ENCODE measurements at regions not wholly inside any gene's neighbourhood (a gene's known extent, or its start where the extent isn't known, plus 50 kb on each side); places are given as distances from the start of the nearest gene placed in this dataset.

DNA sequence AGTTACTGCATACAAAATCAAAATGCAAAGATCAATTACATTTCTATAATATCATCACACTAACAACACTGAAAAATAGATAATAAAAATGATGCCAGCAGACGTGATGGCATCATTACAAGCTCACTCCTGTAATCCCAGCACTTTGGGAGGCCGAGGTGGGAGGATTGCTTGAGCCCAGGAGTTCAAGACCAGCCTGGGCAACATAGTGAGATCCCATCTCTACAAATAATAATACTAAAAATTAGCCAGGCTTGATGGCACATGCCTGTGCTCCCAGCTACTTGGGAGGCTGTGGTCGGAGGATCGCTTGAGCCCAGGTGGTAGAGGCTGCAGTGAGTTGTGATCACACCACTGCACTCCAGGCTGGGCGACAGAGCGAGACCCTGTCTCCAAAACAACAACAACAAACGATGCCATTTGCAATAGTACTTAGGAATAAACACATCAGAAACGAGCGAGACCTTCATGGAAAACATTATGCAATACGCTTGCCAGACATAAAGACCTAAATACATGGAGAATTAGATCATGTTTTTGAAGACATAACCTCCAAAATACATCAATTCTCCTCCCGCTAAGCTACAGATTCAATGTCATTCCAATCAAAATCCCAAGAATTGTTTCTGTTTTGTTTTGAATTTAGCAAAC lies 86.6 kb upstream of the ERRFI1 start:
- DNase-seq: no peak

GRCh38 chr1:8111560-8111959 lies 85.5 kb upstream of the ERRFI1 start:
- no peak for DNase-seq

GRCh38 chr1:8109216-8109615 lies 83.1 kb upstream of the ERRFI1 start:
- DNase-seq: no peak

GRCh38 chr1:8107897-8108296 lies 81.8 kb upstream of the ERRFI1 start:
- no peak for DNase-seq

DNA sequence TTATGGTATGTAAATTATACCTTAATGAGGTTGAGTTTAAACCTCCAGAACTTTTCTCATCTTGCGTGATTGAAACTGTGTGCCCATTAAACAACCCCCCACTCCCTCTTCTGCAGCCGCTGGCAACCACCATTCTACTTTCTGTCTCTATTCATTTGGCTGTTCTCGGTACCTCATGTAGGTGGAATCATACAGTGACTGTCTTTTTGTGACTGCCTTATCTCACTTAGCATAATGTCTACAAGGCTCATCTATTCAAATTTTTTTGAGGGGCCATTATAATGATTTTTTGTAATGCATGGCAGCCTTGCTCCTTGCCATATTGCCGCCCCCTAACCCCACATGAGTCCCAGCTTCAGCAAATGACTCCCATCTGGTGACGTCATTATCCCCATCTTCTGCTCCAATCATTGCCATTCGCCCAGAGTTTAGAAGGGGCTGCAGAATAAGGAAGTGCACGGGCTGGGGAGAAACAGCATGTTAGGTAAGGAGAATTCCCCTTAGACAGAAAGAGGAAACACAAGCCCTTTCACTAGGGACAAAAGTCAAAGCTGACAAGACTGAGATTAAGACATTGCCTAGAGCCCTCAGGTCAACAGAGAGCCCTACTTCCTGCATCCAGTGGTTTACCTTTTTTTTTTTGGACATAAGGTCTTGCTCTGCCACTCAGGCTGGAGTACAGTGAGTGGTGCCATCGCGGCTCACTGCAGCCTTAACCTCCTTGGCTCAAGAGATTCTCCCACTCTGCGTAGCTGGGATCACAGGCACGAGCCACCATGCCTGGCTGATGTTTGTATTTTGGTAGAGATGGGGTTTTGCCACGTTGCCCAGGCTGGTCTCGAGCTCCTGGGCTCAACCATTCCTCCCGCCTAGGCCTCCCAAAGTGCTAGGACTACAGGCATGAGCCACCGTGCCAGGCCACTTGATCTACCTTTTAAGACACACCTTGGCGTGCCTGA lies 78.4 kb upstream of the ERRFI1 start:
- DNase-seq: no peak

GRCh38 chr1:8097908-8098307 lies 71.8 kb upstream of the ERRFI1 start:
- DNase-seq: no peak

GRCh38 chr1:8097077-8097799 lies 71.1 kb upstream of the ERRFI1 start:
- peak; percentile 60 for DNase-seq

GRCh38 chr1:8096105-8097011 lies 70.2 kb upstream of the ERRFI1 start:
- DNase-seq: no peak

DNA sequence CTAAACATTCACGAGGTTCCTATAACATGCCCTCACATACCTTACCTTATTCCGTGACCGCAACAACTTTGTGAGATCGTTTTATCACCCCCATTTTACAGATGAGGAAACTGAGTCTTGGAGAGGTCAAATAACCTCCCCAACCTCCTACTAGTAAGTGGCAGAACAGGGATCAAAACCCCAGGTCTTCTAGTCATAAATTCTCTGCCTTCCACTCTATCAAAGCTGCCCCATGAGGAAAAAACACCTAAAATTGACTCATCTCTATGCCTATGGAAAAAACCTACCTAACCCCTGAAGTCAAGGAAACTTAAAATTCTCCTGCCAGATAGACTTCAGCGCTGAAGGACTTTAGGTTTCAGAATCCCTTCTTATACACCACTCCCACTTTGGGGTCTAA lies 69.5 kb upstream of the ERRFI1 start:
- DNase-seq: no peak

DNA sequence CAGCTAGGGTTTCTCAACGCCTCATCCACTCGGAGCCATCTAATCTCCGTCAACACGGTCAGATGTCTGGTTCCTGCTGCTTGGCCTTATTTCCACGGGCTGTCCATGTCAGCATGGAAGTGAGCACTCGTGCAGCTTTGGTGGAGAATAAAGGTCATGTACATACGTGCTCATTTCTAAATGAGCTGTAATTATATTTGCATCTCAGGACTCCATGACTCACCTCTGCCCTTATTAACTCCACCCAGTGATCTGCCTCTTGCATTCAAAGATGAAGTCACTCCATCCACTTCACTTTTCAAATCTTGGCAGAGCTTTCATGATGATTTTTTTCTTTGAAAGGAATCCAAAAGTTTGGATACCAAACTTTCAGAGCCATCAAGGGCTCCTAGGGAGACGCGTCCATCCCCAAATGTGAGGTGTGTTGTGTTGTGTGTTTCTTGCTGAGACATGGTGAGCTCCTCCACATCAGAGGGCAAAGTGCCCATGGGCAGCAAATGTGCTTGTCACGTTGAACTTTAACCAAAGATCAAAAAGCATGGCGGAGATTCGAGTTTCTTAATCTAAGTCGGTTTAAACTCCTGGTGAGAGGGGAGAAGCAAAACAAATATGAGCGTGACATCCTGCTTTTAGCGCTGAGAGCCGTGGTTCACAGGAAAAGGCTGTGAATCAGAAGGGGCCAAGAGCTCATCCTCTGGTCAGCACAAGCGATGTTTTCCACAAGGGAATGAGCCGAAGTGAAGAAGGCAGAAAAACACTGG lies 68.6 kb upstream of the ERRFI1 start:
- DNase-seq: peak; percentile 33

DNA sequence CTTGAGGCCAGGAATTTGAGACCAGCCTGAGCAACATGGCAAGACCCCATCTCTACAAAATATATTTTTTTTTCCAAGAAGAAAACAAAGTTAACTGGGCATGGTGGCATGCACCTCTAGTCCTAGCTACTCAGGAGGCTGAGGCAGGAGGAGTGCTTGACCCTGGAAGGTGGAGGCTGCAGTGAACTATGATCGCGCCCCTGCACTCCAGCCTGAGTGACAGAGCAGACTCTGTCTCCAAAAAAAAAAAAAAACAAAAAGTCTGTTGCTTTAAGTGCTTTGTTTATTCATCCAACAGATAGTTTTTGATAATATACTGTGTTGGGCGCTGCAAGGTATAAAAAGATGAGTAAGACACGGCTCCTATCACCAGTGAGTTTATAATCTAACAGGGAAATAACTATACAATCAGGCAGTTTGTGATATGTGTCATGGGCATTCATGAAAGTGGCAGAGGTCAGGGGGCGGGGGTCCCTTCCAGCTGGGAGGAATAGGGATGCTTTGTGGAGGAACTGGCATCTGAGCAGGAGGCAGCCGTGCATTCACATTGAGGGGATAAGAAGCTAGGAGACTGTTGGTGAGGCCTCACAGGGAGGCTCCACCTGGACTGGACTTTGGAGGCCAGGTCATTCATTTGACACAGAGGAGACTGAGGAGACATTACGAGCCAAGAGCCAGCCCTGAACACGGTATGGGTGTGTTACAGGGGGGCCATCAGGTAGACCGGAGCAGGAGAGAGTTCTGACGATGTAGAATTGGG lies 67.3 kb upstream of the ERRFI1 start:
- DNase-seq: no peak

GRCh38 chr1:8092657-8093056 lies 66.5 kb upstream of the ERRFI1 start:
- DNase-seq: no peak

DNA sequence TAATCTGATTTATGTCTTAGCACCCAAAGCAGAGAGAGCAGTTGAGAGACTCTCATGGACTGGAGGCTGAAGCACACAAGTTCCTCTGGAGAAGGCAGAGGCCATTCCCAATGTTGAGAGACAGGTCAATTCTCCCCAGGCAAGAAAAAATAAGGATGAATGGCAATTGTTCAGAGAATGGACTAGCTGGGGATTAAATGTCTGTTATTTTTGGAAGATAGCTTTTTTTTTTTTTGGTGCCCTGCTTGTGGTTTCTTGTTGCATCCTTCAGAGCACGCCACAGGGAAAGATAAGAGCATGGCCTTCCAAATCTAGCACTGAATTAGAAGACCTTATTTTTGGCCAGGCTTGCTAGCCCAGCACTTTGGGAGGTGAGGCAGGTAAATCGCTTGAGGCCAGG lies 65.6 kb upstream of the ERRFI1 start:
- DNase-seq: no peak

DNA sequence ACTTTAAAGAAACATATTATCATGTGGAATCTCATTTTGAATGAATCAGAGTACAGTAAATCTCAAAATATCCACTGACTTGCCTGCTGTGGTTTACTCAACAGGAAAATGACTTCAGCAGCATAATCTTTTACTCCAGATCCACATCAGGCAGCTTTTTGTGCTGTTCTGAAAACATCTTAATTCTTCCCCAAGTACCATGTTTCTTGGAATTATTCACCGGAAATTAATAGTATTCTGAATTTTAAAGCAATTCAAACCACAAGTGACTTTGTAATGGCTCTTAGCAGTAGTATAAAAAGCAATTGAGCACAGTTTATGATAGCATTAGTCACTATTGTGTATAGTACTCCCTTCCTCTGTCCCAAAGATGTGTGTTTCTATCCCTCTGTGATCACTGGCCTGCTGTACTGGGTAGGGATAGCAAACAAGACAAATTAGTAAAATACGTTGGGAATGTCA lies 64.2 kb upstream of the ERRFI1 start:
- no peak for DNase-seq

GRCh38 chr1:8089535-8090228 lies 63.6 kb upstream of the ERRFI1 start:
- no peak for DNase-seq

DNA sequence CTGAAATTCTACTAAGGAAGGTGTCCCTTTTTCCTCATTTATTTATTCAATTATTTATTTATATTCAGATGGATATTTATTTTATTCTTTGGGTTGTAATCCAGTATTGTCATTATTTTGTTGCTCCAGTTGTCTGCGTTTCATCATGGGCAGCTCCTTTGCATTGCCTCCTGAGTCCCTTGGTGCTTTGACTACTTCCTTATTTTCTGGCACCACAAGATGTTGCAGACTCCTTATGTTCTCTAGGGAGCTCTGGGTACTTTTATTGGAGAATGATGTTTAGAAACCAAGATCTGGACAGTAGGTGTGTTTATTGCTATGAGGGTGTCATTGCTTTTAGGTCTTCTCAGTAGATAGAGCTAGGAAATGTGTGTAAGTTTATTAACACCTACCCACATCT lies 59.9 kb upstream of the ERRFI1 start:
- no peak for DNase-seq

DNA sequence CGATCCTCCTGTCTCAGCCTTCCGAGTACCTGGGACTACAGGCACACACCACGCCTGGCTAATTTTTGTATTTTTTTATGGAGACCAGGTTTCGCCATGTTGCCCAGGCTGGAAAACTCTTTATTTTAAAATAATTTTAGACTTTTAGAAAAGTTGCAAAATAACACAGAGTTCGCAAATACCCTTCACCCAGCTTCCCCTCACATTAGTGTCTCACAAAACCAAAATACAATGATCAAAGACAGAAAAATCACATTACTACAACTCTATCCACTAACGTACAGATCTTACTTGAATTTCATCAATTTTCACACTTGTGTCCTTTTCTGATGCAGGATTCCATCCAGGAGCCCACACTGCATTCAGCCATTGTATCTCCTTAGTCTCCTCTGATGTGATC lies 58.8 kb upstream of the ERRFI1 start:
- DNase-seq: no peak

GRCh38 chr1:8083739-8084484 lies 57.8 kb upstream of the ERRFI1 start:
- no peak for DNase-seq

DNA sequence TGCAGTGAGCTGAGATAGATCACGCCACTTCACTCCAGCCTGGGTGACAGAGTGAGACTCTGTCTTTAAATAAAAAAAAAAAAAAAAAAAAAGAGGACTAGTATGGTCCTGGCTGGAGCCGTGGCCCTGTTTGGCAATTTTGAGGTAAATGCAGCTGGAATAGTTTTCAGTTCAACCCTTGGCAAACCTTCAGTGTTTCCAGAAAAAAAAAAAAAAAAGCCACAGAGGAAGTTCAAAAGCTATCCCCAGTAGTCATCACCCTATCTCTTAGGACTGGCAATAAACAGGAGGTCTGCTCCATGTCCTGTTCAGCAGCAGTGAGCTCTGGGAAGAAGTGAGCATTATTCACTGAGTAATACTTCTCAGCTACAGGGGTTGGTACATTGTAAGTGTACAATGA lies 56.8 kb upstream of the ERRFI1 start:
- no peak for DNase-seq
